SKM-1 treated with dmso at 0.1 percent for 144 hours (cell line): ENCODE measurements at regions not wholly inside any gene's neighbourhood (a gene's known extent, or its start where the extent isn't known, plus 50 kb on each side); places are given as distances from the start of the nearest gene placed in this dataset.
A peak's percentile ranks its signal among the peaks of the same experiment; 100 is the strongest.
"Not testable (repeated sequence)": the region's sequence is repeated elsewhere in the genome, so short reads cannot be mapped to it uniquely, and the experiment has no call there.

ENCODE experiments used
- DNase-seq: peaks from one replicate; lab custom pipeline; 2025; ENCODE audit not compliant: unreplicated experiment; lab: John Stamatoyannopoulos, UW

DNA sequence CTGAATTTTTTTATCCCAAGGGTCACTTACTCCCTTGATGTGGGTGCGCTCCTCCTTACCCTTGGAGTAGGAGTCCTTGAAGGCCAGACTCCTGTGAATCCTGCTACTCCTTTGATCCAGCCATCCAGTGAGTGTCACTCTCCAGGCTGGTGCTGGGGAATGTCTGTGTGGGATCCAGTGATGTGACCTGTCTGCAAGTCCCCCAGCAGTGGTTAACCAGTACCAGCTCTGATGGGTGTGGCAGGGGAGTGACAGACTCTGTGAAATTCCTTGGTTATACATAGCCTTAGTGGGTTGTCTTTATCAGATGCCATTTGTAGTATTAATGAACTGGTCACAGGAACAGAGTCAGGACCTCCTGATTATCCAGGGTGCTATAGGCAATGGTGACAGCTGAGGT, 409.5 kb upstream of the LMO3 start:
- DNase-seq = no peak

DNA sequence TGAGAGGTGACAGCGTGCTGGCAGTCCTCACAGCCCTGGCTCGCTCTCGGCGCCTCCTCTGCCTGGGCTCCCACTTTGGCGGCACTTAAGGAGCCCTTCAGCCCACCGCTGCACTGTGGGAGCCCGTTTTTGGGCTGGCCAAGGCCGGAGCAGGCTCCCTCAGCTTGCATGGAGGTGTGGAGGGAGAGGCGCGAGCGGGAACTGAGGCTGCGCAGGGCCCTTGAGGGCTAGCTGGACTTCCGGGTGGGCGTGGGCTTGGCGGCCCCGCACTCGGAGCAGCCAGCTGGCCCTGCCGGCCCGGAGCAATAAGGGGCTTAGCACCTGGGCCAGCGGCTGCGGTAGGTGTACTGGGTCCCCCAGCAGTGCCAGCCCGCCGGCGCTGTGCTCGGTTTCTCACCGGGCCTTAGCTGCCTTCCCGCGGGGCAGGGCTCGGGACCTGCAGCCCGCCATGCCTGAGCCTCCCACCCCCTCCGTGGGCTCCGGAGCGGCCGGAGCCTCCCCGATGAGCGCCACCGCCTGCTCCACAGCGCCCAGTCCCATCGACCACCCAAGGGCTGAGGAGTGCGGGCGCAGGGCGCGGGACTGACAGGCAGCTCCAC, 401.6 kb upstream of the LMO3 start:
- DNase-seq = not testable (repeated sequence)

DNA sequence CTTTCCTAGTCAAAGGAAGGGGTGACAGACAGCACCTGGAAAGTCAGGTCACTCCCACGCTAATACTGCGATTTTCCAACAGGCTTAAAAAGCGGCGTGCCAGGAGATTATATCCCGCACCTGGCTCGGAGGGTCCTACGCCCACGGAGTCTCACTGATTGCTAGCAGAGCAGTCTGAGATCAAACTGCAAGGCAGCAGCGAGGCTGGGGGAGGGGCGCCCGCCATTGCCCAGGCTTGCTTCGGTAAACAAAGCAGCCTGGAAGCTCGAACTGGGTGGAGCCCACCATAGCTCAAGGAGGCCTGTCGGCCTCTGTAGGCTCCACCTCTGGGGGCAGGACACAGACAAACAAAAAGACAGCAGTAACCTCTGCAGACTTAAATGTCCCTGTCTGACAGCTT, 392.6 kb upstream of the LMO3 start:
- DNase-seq = not testable (repeated sequence)

DNA sequence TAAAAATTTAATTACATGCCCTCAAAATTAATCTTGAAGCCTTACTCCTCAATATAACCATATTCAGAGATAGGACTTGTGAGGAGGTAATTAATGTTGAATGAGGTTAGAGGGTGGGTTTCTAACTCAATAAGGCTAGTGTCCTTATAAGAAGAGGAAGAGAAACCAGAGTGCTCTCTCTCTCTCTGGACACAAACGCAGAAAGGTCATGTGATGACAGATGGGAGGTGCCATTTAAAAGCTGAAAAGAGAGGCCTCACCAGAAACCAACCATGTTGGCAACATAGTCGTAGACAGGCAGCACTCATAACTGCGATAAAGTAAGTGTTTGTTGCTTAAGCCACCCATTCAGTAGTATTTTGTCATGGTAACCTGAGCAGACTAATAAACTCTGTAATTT, 378.5 kb upstream of the LMO3 start:
- no peak for DNase-seq

DNA sequence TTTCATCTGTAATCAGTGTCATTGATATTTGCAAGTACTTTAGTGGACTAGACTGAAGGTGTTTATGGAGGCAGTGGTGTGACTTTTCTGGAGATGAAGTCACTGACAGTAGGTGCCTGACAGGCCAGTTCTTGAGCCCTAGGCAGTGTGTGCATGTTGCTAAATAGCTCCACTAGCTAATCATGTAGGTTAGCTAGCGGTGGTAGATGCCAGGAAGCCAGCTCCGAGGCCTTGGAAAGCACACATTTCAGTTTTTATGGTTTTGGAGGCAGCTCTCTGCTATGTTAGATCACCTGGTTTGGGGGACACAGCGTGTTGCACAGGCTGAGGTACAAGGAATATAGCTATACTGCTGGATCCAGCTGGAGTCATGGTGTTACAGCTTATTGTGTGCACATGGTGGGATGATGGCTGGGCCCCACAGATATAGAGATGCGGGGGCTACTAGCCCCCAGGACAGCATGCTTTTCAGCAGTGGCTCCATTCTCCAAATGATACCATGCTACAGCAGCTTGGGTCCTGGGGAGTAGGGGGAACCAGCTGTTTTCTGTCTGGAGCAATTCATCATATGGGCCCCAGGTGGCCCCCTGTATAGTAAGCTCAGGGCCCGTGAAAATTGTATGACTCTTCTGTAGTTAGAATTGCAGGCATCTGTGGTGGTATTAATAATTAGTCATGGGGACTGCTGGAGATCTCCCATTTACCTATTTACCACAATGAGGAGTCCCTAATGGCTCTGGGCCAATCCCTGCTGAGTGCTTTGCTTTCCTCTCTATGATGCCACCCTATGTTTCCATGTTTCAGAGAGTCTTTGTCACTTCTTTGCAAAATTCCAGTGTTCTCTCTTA, 367.2 kb upstream of the LMO3 start:
- DNase-seq = no peak

DNA sequence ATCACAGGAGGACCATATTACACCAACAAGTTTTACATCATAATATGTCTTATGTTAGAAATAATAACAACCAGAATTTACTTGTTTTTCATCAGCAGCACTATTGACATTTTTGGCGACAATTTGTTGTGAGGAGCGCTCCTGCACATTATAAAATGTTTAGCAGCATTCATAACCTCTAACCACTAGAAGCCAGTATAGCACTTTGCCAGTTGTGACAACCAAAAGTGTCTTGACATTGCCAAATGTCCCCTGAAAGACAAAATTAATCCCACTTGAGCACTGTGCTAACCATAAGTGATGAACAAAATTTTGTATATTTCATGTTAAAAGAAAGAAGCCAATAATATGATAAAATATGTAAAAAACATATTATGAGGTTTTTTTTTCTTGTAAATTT, 356.9 kb upstream of the LMO3 start:
- no peak for DNase-seq

DNA sequence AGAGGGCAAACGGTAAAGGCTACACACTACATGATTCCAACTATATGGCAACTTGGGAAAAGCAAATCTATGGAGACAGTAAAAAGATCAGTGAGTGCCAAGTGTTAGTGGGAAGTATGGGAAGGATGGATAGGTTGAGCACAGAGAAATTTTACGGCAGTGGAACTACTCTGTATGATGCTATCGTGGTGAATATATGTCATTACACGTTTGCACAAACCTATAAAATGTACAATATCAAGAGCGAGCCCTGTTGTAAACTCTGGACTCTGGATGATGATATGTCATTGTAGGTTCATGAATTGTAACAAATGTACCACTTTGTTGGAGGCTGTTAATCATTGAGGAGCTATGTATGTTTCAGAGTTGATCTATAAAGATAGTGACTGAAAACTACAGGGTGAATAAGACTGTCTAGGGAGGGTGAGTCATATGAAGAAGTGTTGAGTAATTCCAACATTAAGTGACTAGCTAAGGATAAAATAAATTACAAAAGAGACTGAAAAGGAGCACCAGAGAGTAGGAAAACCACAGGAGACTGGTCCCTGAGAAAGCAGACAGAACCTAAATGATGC, 349.2 kb upstream of the LMO3 start:
- no peak for DNase-seq

DNA sequence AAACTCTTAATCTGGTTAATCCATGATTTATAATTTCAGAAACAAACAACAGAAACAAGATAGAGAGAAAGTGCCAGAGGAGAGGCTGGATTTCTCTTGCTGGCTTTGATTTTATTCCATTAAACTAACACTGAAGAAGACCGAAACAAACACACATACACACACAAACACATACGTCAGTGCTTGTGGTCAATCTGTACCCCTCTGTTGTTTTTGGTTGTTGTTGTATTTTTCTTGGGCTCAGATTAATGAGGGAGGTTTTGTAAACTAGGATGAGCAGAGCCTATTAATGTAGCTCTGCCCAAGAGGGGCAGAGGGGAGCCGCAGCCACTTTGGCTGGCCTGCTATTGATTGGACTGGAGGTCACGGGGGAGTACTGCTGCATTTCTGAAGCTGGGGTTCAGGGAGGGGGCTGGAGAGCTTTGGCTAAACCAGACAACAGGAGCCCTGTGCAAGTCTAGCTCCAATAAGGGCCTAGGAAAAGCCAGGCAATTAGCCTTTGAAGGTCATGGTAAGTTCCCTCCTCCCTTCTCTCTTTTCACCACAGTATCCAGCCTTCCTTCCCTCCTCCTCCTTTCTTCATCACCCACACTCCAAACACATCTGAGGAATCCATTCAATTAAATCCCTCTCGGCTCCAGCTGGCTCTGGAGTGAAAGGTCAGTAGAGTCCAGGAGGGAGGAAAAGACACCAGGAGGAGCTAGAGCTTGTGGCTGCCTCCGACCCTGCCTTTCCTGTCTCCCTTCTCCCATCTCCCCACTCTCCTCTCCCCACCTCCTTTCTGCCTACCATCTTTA, 344.1 kb upstream of the LMO3 start:
- DNase-seq = no peak

DNA sequence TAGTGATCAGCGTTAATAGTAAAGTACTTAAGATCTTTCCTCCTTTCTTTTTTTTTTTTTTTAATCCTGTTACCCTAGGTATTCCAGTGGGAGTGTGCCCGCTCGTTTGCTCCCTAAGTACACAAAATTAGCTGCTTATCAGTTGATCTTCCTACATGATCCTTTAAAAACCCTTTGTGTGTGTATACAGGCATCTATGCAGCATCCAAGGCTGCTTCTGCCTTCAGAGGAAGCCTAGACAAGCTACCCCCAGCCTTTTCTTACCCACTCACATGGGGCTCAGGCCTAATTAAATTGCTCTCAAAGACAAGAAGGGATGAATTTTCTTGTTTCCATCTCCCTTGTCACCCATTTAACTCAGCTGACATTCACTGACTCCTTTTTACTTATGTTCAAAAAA, 343.4 kb upstream of the LMO3 start:
- no peak for DNase-seq

DNA sequence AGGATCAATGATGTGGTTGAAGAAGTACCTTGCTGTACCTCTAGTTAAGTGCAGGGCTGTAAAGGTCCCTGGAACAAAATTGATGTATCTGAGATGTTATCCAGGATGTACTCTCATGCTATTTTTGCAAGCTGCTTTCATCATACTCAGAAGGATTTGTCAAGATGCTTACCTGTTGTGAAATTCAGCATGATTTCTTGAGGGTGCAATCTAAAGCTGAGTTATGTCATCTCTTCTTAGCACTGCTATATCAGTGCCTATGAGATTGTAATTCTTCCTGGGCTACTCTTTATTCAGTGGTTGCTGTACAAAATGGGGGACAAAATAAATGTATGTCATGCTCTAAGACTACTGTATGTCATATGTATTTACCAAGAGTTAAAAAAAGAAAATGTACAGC, 340.7 kb upstream of the LMO3 start:
- peak; percentile 1 for DNase-seq

DNA sequence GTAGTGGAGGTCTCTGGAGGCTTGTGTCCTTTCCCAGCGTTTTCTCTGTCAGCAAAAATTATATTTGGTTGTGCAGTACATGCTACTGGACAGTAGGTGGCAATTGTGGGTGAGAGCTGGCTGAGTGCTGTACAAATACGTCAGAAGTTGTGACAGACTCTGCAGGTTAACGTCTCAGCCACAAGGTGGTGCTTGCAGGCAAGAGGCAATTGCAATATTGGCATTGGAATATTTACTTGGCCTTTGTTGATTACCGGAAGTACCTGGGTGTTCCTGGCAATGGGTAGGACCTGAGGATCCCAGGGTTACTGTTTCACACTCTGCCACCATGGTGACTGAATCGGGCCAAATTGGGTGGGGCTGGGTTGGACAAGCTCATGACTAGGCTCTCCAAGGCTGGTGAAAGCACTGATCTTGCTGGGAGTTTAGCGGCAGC, 333.9 kb upstream of the LMO3 start:
- DNase-seq = peak; percentile 58

DNA sequence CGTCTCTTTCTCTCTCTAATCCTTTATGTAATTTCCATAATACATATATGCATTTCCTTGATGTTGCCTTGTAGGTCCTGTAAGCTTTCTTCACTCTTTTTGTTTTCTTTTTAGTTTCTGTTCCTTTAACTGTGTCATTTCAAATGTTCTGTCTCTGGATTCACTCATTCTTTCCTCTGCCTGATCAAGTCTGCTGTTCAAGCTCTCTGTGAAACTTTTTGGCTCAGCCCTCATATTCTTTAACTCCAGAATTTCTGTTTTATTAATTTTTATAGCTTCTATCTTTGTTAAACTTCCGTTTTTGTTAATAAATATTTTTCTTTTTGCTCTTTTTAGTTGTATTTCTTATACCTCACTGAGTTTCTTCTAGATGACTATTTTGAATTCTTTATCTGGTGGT, 321.3 kb upstream of the LMO3 start:
- DNase-seq = no peak

DNA sequence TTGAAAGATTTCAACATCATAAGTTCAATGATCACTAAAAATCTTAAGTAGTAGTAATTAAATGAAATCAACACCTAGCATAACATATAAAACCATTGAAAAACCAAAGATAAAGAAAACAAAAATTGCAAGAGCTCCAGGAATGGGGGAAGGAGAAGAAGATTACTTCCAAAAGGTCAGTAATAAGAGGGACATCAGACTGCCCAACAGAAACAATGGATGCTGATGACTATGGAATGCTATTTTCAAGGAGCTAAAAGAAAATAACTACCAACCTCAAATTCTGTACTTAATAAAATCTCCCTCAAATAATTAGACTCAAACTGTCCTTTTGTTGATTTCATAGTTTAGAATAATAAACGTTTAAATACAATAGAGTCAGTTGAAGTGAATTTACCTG, 314.5 kb upstream of the LMO3 start:
- no peak for DNase-seq

DNA sequence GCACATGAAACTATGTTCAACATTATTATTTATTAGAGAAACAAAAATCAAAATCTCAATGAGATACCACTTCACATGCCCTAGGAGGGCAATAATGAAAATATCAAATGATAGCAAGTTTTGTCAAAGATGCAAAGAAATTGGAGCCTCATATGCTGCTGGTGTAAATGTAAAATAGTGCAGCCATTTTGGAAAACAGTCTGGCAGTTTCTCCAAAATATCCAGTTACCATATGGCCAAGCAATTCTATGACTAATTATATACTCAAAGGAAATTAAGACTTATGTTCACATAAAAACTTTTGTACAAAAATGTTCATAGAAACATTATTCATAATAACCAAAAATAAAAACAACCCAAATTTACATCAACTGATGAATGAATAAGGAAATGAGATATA, 313.6 kb upstream of the LMO3 start:
- no peak for DNase-seq

DNA sequence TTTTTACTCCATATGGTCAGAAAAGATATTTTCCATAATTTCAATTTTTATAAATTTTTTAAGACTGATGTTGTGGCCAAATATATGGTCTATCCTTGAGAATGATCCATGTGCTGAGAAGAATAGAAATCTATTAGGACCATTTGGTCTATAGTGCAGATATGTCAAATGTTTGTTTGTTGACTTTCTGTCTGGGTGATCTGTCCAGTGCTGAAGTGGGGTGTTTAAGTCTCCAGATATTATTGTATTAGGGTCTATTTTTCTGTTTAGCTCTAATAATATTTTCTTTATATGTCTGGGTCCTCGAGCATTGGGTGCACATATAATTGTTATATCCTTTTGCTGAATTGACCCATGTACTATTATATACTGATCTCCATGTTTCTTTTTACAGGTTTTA, 308.9 kb upstream of the LMO3 start:
- no peak for DNase-seq

DNA sequence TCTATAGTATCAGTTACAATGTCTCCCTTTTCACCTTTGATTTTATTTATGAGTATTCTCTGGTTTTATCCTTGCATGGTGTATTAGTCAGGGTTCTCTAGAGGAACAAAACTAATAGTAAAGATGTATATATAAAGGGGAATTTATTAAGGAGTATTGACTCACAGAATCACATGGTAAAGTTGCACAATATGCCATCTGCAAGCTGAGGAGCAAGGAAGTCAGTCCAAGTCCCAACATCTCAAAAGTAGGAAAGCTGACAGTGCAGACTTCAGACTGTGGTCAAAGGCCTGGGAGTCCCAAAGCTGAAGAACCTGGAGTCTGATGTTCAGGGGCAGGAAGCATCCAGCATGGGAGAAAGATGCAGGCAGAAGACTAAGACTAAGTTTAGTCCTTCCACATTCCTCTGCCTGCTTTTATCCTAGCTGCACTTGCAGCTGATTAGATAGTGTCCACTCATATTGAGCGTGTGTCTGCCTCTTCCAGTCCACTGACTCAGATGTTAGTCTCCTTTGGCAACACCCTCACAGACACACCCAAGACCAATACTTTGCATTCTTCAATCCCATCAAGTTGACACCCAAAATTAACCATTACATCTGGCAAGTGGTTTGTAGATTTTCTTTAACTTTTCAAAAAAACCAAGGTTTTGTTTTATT, 308.0 kb upstream of the LMO3 start:
- DNase-seq = no peak

DNA sequence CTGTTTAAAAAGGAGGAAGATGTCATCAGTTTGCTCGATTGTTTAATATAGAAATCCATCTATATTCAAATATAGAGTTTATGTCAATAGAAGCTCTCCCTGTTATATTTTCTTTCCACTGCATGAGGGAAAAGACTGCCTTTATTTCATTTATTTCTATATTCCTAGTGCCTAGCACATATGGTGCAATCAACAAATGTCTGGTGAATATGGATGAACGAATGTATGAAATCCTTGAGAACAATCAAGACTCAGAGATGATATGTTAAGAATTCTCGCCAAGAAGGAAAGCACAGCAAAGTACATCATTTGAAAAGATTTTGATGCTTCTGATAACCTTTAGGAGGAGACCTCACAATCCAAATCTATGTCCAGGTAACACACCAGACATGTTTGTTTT, 296.0 kb upstream of the LMO3 start:
- DNase-seq = no peak

DNA sequence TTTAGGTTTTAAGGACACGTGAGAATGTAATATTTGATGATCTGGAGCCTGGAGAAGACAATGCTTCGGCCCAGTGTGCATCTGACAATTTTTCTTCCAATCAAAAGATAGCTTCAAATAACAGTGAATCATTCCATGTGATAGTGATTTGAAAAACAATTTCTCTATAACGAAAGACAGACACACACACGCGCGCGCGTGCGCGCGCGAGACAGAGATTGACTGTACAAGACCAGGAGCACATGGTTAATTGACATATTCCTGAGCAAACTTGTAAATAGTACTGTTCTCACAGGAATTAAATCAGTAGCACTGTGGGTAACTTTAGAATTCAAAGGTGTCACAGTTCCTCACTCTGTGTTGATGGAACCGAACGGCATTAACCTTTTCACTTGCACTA, 287.5 kb upstream of the LMO3 start:
- no peak for DNase-seq

DNA sequence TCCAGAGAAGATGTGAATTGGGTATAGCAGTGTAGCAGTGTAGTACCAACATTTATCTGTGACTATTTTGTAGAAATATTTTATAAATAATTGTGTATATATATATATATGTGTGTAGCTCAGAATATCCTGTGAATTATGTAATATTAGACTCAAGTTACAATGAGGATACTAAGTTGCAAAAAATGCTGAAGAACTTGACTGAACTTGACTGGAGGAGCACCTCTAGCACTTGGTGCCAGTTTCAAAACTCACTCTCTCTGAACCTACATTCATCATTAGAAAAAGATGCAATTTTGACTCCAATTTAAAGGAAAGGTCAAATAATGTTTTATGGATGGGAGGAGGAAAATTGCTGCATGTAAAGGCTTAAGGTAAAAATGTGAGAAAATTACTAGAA, 285.7 kb upstream of the LMO3 start:
- DNase-seq = no peak

DNA sequence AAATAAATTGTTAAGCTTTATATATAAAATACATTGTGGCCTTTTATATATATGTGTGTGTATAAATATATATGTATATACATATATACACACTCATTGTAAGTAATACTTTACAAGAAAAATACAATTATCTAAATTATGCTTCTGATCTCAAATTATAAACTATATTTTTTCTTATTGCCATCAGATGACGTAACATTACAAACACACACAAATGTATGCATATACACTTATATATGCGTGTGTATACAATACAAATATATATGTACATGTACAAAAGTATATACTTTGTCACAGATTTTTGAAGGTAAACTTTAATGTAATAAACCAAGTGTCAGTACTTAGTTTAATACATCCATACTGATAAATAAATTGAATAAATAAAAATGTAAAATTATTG, 278.9 kb upstream of the LMO3 start:
- DNase-seq = no peak

DNA sequence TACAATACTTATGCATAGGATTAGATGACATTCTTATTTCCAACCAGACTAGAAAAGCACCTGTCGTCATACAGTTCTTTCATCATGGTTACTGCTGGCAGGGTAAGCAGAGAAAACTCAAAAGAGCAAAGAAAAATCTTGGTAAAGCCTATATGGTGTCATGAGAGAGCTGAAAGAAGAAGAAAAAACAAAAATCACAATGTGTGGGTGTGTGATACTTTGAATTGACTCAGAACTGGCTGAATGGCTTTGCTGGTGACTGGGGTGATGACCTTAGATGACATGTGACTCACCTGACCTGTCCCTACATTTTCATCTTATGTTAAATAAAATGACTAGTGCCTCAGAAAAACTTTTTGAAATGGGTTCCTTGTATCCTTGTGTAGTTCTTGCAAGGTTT, 278.1 kb upstream of the LMO3 start:
- no peak for DNase-seq
